GM23338 (cell line): ENCODE measurements at regions not wholly inside any gene's neighbourhood (a gene's known extent, or its start where the extent isn't known, plus 50 kb on each side); places are given as distances from the start of the nearest gene placed in this dataset.

Source experiments
- ATAC-seq: fragments of 200-7000 bp; cut with Tn5 transposase; 3 replicates; pipeline ENCODE4 v1.9.1; 2020
- DNase-seq: peaks from one replicate; pipeline ENCODE4 v3.0.0-alpha.2; 2015; ENCODE audit warnings: low spot score
- H2AFZ ChIP-seq: fragments of 200-600 bp; sonication (generic); 2 replicates; pipeline ENCODE4 v1.8.0; 2016; ENCODE audit warnings: antibody characterized with exemption, mild to moderate bottlenecking, moderate library complexity
- H3F3A ChIP-seq: fragments of 200-600 bp; sonication (generic); replicated peaks from 2 replicates; pipeline ENCODE4 v1.8.0; 2017; ENCODE audit warnings: antibody characterized with exemption, mixed run types, low read depth
- H3K27ac ChIP-seq: fragments of 200-600 bp; sonication (generic); 2 replicates; pipeline ENCODE4 v1.6.1; 2016; ENCODE audit warnings: low read depth
- H3K27me3 ChIP-seq: fragments of 200-600 bp; sonication (generic); 2 replicates; pipeline ENCODE4 v1.8.0; 2016; ENCODE audit warnings: mild to moderate bottlenecking, mixed run types, moderate library complexity; ENCODE audit not compliant: insufficient read depth
- H3K36me3 ChIP-seq: fragments of 200-600 bp; sonication (generic); 2 replicates; pipeline ENCODE4 v1.8.0; 2016; ENCODE audit warnings: mild to moderate bottlenecking; ENCODE audit not compliant: insufficient read depth
- H3K4me1 ChIP-seq: fragments of 200-600 bp; sonication (generic); 2 replicates; pipeline ENCODE4 v1.8.0; 2016; ENCODE audit warnings: mild to moderate bottlenecking, moderate library complexity; ENCODE audit not compliant: insufficient read depth
- H3K4me2 ChIP-seq: fragments of 200-600 bp; sonication (generic); 2 replicates; pipeline ENCODE4 v1.7.1; 2017; ENCODE audit warnings: mixed run types
- H3K4me3 ChIP-seq: fragments of 200-600 bp; sonication (generic); 2 replicates; pipeline ENCODE4 v1.6.1; 2016; ENCODE audit warnings: mixed run types
- H3K79me2 ChIP-seq: fragments of 200-600 bp; sonication (generic); replicated peaks from 2 replicates; pipeline ENCODE4 v1.8.0; 2017; ENCODE audit warnings: mild to moderate bottlenecking; ENCODE audit not compliant: insufficient read depth
- H3K9me2 ChIP-seq: fragments of 200-600 bp; sonication (generic); 2 replicates; pipeline ENCODE4 v1.8.0; 2017; ENCODE audit not compliant: insufficient read depth
- H4K20me1 ChIP-seq: fragments of 200-600 bp; sonication (generic); replicated peaks from 2 replicates; pipeline ENCODE4 v1.8.0; 2017; ENCODE audit warnings: mild to moderate bottlenecking; ENCODE audit not compliant: insufficient read depth
- H3K27ac Mint-ChIP-seq: 2 replicates; pipeline ENCODE4 v1.8.0; 2020; ENCODE audit warnings: inconsistent platforms, mild to moderate bottlenecking, moderate library complexity, mixed read lengths
- H3K27me3 Mint-ChIP-seq: 3 replicates; pipeline ENCODE4 v1.8.0; 2022; ENCODE audit warnings: low read depth, mild to moderate bottlenecking, moderate library complexity, mixed read lengths, inconsistent platforms; ENCODE audit not compliant: insufficient read depth, poor library complexity
- H3K36me3 Mint-ChIP-seq: 3 replicates; pipeline ENCODE4 v1.8.0; 2021; ENCODE audit warnings: low read depth, mild to moderate bottlenecking, inconsistent platforms, moderate library complexity, mixed read lengths
- H3K4me1 Mint-ChIP-seq: 3 replicates; pipeline ENCODE4 v1.8.0; 2020; ENCODE audit warnings: mild to moderate bottlenecking, inconsistent platforms, mixed read lengths
- H3K4me3 Mint-ChIP-seq: 3 replicates; pipeline ENCODE4 v1.8.0; 2021; ENCODE audit warnings: moderate library complexity, mild to moderate bottlenecking, inconsistent platforms, mixed read lengths
- H3K9me3 Mint-ChIP-seq: 3 replicates; pipeline ENCODE4 v1.8.0; 2020; ENCODE audit warnings: moderate library complexity, mild to moderate bottlenecking, inconsistent platforms, mixed read lengths
- CREB1 ChIP-seq: fragments of 250-450 bp; sonication (Bioruptor Pico); IDR thresholded peaks from 2 replicates; pipeline ENCODE4 v1.5.0; 2020; ENCODE audit warnings: low read depth, mild to moderate bottlenecking, moderate library complexity
- EZH2 ChIP-seq: fragments of 200-600 bp; sonication (generic); IDR thresholded peaks from one replicate; pipeline ENCODE4 v1.8.0; 2017; ENCODE audit warnings: antibody characterized with exemption, mild to moderate bottlenecking, low read depth; ENCODE audit not compliant: unreplicated experiment
- EZH2phosphoT487 ChIP-seq: fragments of 200-600 bp; sonication (generic); IDR thresholded peaks from one replicate; pipeline ENCODE4 v1.8.1; 2018; ENCODE audit warnings: antibody characterized with exemption; ENCODE audit not compliant: unreplicated experiment
- NANOG ChIP-seq: IDR thresholded peaks from 2 replicates; pipeline ENCODE4 v1.6.1; 2016; ENCODE audit warnings: antibody characterized with exemption, borderline replicate concordance
- POLR2AphosphoS5 ChIP-seq: IDR thresholded peaks from 2 replicates; pipeline ENCODE4 v1.6.1; 2016; ENCODE audit warnings: antibody characterized with exemption, low read depth
- STAT1 ChIP-seq: IDR thresholded peaks from one replicate; pipeline ENCODE4 v1.6.1; 2016; ENCODE audit warnings: antibody characterized with exemption; ENCODE audit not compliant: unreplicated experiment
- ZNF331 ChIP-seq: fragments of 250-450 bp; sonication (Bioruptor Pico); IDR thresholded peaks from 2 replicates; pipeline ENCODE4 v1.5.0; 2020; ENCODE audit warnings: low read depth, mild to moderate bottlenecking, moderate library complexity
- TF ChIP-seq, protein P1 (sequence below): IDR thresholded peaks from 2 replicates; pipeline ENCODE4 v1.6.1; 2016; ENCODE audit warnings: antibody characterized with exemption
- TF ChIP-seq, protein P2 (sequence below): fragments of 250-450 bp; sonication (Bioruptor Pico); IDR thresholded peaks from 2 replicates; pipeline ENCODE4 v1.5.0; 2020; ENCODE audit warnings: mild to moderate bottlenecking, moderate library complexity
- TF ChIP-seq, protein P3 (sequence below), 2 experiments: fragments of 200-600 bp in 1 of 2; sonication (generic) in 1 of 2; conservative IDR thresholded peaks; 2 replicates each; pipeline versions ENCODE4 v1.5.1 to v1.6.1; 2016 to 2017; ENCODE audit warnings: antibody characterized with exemption in 2 of 2, low read depth in 2 of 2, mild to moderate bottlenecking in 2 of 2, moderate library complexity in 1 of 2

DNA sequence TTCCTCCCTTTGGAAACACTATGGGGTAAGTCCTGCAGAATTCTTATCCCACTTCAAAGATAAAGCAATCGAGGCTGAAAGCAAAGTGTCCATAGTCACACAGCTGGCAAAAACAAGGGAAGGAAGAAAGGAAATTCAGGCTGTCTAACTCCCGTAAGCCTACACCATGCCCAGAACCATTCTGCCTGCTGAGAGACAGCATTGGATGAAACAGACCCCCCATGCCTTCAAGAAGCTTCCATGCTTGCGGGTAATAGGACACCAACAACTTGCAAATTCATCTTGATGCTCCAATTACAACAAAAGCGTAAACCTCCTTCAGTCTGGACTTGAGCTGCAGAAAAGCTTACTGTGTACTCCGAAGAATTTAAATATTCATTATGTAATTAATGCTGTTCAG lies 181.1 kb upstream of the WWC1 start (continued):
- TF ChIP-seq, protein P1, sequence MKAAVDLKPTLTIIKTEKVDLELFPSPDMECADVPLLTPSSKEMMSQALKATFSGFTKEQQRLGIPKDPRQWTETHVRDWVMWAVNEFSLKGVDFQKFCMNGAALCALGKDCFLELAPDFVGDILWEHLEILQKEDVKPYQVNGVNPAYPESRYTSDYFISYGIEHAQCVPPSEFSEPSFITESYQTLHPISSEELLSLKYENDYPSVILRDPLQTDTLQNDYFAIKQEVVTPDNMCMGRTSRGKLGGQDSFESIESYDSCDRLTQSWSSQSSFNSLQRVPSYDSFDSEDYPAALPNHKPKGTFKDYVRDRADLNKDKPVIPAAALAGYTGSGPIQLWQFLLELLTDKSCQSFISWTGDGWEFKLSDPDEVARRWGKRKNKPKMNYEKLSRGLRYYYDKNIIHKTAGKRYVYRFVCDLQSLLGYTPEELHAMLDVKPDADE = no peak
- TF ChIP-seq STAT1 (no peak), EZH2 (no peak), ZNF331 (no peak), EZH2phosphoT487 (no peak)

DNA sequence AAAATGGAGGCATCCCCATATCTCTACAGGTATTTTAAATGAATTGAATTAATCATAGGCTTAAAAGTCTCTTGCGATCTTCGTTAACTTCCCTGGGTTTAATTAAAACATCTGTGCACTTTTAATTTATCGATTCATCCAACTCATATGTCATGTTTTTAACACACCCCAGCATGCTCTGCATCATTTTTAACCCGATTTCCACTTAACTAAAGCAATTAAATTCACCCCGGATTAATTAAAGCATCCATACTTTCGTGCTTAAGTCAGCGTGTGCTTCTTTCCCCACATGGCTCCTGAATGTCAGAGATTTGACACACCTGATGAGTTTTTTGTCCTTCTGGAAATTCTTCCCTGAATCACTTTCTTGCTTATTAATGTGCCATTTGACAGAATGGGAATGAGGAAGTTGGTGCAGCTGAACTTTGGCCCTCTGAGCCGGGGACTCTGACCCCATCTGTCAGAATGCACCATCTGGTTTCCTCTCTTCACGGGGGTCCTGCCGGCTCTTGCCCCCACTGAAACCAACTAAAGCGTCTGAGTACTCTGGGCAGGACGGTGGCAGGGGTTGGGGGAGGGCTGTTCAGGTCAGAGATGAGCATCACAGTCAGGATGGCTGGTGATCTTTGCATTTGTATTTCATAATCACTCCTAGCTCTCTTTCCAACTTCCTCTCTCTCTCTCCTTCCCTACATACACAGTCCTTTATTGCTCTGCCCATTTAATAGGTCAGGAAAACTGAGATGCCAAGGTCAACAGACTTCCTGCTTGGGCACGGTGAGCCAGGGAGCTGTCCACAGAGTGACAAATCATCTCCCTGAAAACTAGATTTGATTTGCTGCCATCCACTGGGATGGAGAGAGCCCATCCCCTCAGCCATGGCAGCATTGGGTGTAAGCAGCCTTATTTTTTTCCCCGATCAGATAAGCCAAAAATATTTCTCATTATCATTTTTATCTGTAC lies 180.3 kb upstream of the WWC1 start:
- no peaks in the 10 kb centered on the region for H3K36me3 Mint-ChIP-seq
- peaks cover 2% of the 10 kb centered on the region; the same call in 1 of the 3 replicates for H3K9me3 Mint-ChIP-seq
- no peaks in the 10 kb centered on the region for H3K27me3 Mint-ChIP-seq
- Histone ChIP-seq H3K27me3 (no peaks in the 10 kb centered on the region), H3K27ac (no peak overlapping the region), H3K4me2 (no peak overlapping the region), H3K4me3 (no peak overlapping the region), H3K36me3 (no peaks in the 10 kb centered on the region), H2AFZ (no peak overlapping the region; the same call in 1 of the 2 replicates), H3K79me2 (no peaks in the 10 kb centered on the region), H3F3A (no peaks in the 10 kb centered on the region), H3K4me1 (peaks cover 14% of the 10 kb centered on the region), H4K20me1 (no peaks in the 10 kb centered on the region), H3K9me2 (no peaks in the 10 kb centered on the region)
- no peak overlapping the region for H3K27ac Mint-ChIP-seq
- DNase-seq (no peak), ATAC-seq (no peak)
- no peak overlapping the region for H3K4me3 Mint-ChIP-seq
- peaks cover 32% of the 10 kb centered on the region for H3K4me1 Mint-ChIP-seq
- TF ChIP-seq CREB1 (CRISPR knock-in tag) (no peak), NANOG (no peak), EZH2 (no peak), POLR2AphosphoS5 (no peak)
- TF ChIP-seq, protein P1 = no peak
- TF ChIP-seq, protein P2, sequence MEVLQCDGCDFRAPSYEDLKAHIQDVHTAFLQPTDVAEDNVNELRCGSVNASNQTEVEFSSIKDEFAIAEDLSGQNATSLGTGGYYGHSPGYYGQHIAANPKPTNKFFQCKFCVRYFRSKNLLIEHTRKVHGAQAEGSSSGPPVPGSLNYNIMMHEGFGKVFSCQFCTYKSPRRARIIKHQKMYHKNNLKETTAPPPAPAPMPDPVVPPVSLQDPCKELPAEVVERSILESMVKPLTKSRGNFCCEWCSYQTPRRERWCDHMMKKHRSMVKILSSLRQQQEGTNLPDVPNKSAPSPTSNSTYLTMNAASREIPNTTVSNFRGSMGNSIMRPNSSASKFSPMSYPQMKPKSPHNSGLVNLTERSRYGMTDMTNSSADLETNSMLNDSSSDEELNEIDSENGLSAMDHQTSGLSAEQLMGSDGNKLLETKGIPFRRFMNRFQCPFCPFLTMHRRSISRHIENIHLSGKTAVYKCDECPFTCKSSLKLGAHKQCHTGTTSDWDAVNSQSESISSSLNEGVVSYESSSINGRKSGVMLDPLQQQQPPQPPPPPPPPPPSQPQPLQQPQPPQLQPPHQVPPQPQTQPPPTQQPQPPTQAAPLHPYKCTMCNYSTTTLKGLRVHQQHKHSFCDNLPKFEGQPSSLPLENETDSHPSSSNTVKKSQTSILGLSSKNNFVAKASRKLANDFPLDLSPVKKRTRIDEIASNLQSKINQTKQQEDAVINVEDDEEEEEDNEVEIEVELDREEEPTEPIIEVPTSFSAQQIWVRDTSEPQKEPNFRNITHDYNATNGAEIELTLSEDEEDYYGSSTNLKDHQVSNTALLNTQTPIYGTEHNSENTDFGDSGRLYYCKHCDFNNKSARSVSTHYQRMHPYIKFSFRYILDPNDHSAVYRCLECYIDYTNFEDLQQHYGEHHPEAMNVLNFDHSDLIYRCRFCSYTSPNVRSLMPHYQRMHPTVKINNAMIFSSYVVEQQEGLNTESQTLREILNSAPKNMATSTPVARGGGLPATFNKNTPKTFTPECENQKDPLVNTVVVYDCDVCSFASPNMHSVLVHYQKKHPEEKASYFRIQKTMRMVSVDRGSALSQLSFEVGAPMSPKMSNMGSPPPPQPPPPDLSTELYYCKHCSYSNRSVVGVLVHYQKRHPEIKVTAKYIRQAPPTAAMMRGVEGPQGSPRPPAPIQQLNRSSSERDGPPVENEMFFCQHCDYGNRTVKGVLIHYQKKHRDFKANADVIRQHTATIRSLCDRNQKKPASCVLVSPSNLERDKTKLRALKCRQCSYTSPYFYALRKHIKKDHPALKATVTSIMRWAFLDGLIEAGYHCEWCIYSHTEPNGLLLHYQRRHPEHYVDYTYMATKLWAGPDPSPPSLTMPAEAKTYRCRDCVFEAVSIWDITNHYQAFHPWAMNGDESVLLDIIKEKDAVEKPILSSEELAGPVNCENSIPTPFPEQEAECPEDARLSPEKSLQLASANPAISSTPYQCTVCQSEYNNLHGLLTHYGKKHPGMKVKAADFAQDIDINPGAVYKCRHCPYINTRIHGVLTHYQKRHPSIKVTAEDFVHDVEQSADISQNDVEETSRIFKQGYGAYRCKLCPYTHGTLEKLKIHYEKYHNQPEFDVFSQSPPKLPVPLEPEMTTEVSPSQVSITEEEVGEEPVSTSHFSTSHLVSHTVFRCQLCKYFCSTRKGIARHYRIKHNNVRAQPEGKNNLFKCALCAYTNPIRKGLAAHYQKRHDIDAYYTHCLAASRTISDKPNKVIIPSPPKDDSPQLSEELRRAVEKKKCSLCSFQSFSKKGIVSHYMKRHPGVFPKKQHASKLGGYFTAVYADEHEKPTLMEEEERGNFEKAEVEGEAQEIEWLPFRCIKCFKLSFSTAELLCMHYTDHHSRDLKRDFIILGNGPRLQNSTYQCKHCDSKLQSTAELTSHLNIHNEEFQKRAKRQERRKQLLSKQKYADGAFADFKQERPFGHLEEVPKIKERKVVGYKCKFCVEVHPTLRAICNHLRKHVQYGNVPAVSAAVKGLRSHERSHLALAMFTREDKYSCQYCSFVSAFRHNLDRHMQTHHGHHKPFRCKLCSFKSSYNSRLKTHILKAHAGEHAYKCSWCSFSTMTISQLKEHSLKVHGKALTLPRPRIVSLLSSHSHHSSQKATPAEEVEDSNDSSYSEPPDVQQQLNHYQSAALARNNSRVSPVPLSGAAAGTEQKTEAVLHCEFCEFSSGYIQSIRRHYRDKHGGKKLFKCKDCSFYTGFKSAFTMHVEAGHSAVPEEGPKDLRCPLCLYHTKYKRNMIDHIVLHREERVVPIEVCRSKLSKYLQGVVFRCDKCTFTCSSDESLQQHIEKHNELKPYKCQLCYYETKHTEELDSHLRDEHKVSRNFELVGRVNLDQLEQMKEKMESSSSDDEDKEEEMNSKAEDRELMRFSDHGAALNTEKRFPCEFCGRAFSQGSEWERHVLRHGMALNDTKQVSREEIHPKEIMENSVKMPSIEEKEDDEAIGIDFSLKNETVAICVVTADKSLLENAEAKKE (CRISPR knock-in tag) = no peak
- TF ChIP-seq, protein P3, sequence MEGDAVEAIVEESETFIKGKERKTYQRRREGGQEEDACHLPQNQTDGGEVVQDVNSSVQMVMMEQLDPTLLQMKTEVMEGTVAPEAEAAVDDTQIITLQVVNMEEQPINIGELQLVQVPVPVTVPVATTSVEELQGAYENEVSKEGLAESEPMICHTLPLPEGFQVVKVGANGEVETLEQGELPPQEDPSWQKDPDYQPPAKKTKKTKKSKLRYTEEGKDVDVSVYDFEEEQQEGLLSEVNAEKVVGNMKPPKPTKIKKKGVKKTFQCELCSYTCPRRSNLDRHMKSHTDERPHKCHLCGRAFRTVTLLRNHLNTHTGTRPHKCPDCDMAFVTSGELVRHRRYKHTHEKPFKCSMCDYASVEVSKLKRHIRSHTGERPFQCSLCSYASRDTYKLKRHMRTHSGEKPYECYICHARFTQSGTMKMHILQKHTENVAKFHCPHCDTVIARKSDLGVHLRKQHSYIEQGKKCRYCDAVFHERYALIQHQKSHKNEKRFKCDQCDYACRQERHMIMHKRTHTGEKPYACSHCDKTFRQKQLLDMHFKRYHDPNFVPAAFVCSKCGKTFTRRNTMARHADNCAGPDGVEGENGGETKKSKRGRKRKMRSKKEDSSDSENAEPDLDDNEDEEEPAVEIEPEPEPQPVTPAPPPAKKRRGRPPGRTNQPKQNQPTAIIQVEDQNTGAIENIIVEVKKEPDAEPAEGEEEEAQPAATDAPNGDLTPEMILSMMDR (conservative IDR thresholded peaks at IDR 0.05; ENCODE audit: low read depth in 2 of 2) = no peak
